Skeletal muscle tissue (tissue), 3 donors: ENCODE measurements at regions not wholly inside any gene's neighbourhood (a gene's known extent, or its start where the extent isn't known, plus 50 kb on each side); places are given as distances from the start of the nearest gene placed in this dataset.

Experiments used
- H3K27ac ChIP-seq: one replicate; pipeline ENCODE4 v1.7.0; 2013; ENCODE audit warnings: mild to moderate bottlenecking, low read depth, low read length, inconsistent platforms
- H3K27me3 ChIP-seq, 3 donors: one replicate each; pipeline ENCODE4 v1.7.0; 2013; ENCODE audit warnings: low read length in 3 of 3; ENCODE audit not compliant: control insufficient read depth in 3 of 3, insufficient read depth in 3 of 3
- H3K36me3 ChIP-seq, 3 donors: one replicate each; pipeline ENCODE4 v1.7.0; 2013; ENCODE audit warnings: low read length in 3 of 3; ENCODE audit not compliant: control insufficient read depth in 3 of 3, insufficient read depth in 3 of 3
- H3K4me1 ChIP-seq, 3 donors: one replicate each; pipeline ENCODE4 v1.7.0; 2013; ENCODE audit warnings: low read length in 3 of 3, mild to moderate bottlenecking in 3 of 3; ENCODE audit not compliant: control insufficient read depth in 3 of 3, insufficient read depth in 3 of 3
- H3K4me3 ChIP-seq, 3 donors: one replicate each; pipeline ENCODE4 v1.7.0; 2013; ENCODE audit warnings: low read length in 3 of 3
- H3K9ac ChIP-seq, 3 donors: one replicate each; pipeline ENCODE4 v1.7.0; 2013; ENCODE audit warnings: low read length in 3 of 3, mild to moderate bottlenecking in 3 of 3, moderate library complexity in 2 of 3, low read depth in 1 of 3
- H3K9me3 ChIP-seq, 3 donors: one replicate each; pipeline ENCODE4 v1.7.0; 2013; ENCODE audit warnings: low read length in 3 of 3; ENCODE audit not compliant: control insufficient read depth in 3 of 3
- donor health status: Osteomylitis.

DNA sequence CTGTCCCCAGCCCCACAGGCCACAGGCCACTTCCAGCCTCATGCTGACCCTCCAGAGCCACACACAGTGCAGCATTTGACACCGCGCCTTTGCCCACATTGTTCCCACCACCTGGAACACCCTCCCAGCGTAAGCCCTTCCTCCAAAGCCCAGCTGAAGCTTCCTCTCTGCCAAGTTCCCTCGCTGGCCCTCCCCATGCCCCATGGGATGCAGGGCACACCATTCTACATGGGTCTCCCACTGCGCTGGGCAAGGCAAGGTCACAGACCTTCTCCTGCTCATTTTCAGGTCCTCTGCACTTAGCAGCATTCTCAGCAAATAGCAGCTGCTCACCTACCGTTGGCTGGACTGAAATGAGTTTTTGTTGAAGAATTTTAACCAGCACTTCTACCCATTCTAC, 455.5 kb downstream of the EIPR1 start:
- no peak overlapping the region for H3K4me3 ChIP-seq
- no peaks in the 10 kb centered on the region for H3K27me3 ChIP-seq
- no peaks in the 10 kb centered on the region for H3K36me3 ChIP-seq
- H3K9ac ChIP-seq, result no peak overlapping the region
- H3K9me3 ChIP-seq, result peaks cover 0 to 3% (median 3%) of the 10 kb centered on the region in 3 donors
- no peak overlapping the region for H3K27ac ChIP-seq
- no peaks in the 10 kb centered on the region for H3K4me1 ChIP-seq

GRCh38 chr2:2921011-2921720, 456.5 kb downstream of the EIPR1 start:
- no peaks in the 10 kb centered on the region for H3K27me3 ChIP-seq
- H3K4me1 ChIP-seq, result no peaks in the 10 kb centered on the region
- no peaks in the 10 kb centered on the region for H3K36me3 ChIP-seq
- H3K9ac ChIP-seq, result no peak overlapping the region
- no peak overlapping the region for H3K4me3 ChIP-seq
- no peak overlapping the region for H3K27ac ChIP-seq
- peaks cover 3 to 5% (median 3%) of the 10 kb centered on the region in 3 donors for H3K9me3 ChIP-seq

DNA sequence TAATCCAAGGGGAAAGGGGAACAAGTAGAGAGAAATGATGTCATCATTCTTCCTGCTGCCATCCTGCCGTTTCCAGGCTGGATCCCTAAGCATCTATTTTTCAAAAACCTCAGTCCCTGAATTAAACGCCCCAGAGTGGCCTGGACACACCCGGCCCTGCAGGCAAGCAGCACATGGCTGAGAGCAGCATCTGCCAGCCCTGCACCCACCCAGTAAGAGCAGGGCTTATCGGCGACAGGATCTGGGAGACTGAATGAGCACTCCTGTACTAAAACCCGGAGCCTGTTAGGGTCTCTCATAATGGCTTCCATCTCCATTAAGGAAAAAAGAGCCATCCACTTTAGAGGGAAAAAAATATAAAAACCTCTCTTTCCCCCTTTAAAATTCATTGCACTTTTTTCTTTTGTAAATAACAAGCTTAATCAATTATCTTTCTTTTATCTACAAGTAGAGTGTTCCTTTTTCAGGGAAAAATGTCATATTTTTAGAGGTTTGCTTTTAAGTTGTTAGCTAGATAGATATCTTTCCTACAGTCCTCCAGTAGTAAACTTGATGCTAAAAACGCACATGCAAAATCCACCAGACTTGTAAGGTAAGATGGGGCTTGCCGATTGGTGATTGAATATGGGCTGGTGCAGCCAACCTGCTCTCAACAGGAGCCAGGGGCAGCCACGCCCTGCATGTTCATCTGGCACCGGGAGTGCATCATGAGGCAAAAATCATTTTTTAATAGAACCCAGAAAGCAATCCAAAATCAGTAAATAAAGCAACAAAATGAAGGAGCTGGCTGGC, 457.8 kb downstream of the EIPR1 start:
- Histone ChIP-seq H3K36me3 (no peaks in the 10 kb centered on the region), H3K4me3 (no peak overlapping the region), H3K27me3 (no peaks in the 10 kb centered on the region), H3K27ac (no peak overlapping the region), H3K4me1 (no peaks in the 10 kb centered on the region), H3K9ac (no peak overlapping the region), H3K9me3 (peaks cover 3 to 9% (median 3%) of the 10 kb centered on the region in 3 donors)

DNA sequence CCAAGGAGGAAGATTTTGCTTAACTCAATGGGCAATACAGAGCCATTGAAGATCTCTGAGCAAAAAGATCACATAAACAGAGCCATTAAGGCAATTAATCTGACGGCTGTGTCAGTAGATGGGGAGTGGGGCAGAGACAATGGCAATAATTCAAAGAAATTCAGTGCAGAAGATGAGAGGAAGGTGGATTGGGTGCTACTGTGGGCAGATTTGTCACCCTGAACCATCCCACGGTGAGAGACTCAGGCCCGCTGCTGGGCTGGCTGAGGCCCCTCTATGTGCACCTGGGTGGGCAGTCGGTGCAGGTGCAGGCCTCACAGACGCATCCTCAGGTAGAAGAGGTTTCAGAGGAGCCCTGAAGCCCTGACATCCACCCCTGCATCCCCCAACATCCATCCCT, 458.6 kb downstream of the EIPR1 start:
- H3K27ac ChIP-seq, result no peak overlapping the region
- H3K4me1 ChIP-seq, result no peaks in the 10 kb centered on the region
- H3K9ac ChIP-seq, result no peak overlapping the region
- H3K9me3 ChIP-seq, result peaks cover 3 to 9% (median 3%) of the 10 kb centered on the region in 3 donors
- no peaks in the 10 kb centered on the region for H3K27me3 ChIP-seq
- no peaks in the 10 kb centered on the region for H3K36me3 ChIP-seq
- H3K4me3 ChIP-seq, result no peak overlapping the region

DNA sequence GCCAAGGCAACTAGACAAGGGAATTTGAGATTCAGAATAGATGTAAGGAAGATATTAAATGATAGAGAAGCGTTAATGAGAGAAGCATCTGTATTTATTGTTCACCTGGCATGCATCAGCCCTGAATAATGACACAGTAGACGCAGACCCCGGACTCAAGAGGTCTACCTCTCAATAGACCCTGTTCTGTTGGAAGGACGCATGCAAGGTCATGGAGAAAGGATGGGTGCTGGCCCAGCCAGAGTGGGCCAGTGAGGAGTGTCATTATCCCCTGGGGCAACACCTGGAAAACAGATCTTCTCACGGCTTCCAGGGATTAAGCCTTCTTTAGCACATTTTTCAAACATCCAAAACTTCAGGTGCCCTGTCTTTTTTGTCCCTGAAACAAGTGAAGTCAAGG, 461.0 kb downstream of the EIPR1 start:
- H3K36me3 ChIP-seq, result no peaks in the 10 kb centered on the region
- no peak overlapping the region for H3K27ac ChIP-seq
- peaks cover 0 to 9% (median 3%) of the 10 kb centered on the region in 3 donors for H3K9me3 ChIP-seq
- H3K4me1 ChIP-seq, result no peaks in the 10 kb centered on the region
- H3K4me3 ChIP-seq, result no peak overlapping the region
- no peaks in the 10 kb centered on the region for H3K27me3 ChIP-seq
- no peak overlapping the region for H3K9ac ChIP-seq

- Histone ChIP-seq H3K4me1 (no peaks in the 10 kb centered on the region), H3K27me3 (no peaks in the 10 kb centered on the region), H3K4me3 (no peak overlapping the region), H3K9me3 (peaks cover 0 to 9% (median 3%) of the 10 kb centered on the region in 3 donors), H3K27ac (no peak overlapping the region), H3K36me3 (no peaks in the 10 kb centered on the region), H3K9ac (no peak overlapping the region)
Observed at GRCh38 chr2:2914252-2914651, 463.4 kb downstream of the EIPR1 start.

- Histone ChIP-seq H3K4me1 (no peaks in the 10 kb centered on the region), H3K9ac (no peak overlapping the region), H3K27me3 (no peaks in the 10 kb centered on the region), H3K36me3 (no peaks in the 10 kb centered on the region), H3K9me3 (peaks cover 0 to 9% (median 3%) of the 10 kb centered on the region in 3 donors), H3K27ac (no peak overlapping the region), H3K4me3 (no peak overlapping the region)
Observed at GRCh38 chr2:2913601-2914120, 464.0 kb downstream of the EIPR1 start.

- Histone ChIP-seq H3K4me3 (no peak overlapping the region), H3K4me1 (no peaks in the 10 kb centered on the region), H3K36me3 (no peaks in the 10 kb centered on the region), H3K9ac (no peak overlapping the region), H3K27ac (no peak overlapping the region), H3K27me3 (no peaks in the 10 kb centered on the region), H3K9me3 (peaks cover 0 to 9% (median 3%) of the 10 kb centered on the region in 3 donors)
Observed at GRCh38 chr2:2912731-2913130, 464.9 kb downstream of the EIPR1 start.

DNA sequence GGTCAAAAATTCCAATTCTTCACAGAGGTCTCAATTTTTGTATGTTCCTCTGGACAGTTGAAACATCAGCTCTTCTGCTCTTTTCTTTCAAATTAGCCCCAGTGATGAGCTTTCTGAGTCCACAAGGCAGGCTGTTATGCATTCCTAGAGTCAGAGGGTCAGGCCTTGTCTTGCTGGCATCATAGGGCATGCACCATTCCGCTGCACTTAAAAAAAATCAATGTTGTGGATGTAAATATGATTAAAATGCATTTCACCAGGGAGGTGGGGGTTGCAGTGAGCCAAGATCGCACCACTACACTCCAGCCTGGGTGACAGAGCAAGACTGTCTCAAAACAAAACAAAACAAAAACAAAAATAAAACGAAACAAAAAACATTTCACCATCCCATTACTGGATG, 465.3 kb downstream of the EIPR1 start:
- Histone ChIP-seq H3K27ac (no peak overlapping the region), H3K27me3 (no peaks in the 10 kb centered on the region), H3K9ac (no peak overlapping the region), H3K9me3 (peaks cover 0 to 6% (median 3%) of the 10 kb centered on the region in 3 donors), H3K36me3 (no peaks in the 10 kb centered on the region), H3K4me1 (no peaks in the 10 kb centered on the region), H3K4me3 (no peak overlapping the region)

DNA sequence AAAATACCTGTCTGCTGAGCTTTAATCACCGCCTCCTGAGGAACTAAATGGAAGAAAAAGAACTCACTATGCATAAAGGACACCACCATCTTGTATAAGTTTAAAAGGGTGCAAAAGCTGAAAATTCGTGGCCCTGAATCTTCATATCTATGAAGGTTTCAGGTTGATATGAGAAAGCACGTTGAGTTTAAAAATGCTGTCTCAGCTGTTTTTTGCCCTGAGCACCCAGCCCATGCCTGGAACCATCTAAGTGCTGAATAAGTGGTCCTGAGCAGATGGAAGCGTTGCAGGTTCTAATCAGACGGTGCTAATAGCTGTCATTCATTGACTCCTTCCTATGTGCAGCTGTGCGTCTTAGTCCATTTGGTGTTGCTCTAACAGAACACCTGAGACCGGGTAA, 467.4 kb downstream of the EIPR1 start:
- Histone ChIP-seq H3K27me3 (no peaks in the 10 kb centered on the region), H3K4me1 (no peaks in the 10 kb centered on the region), H3K27ac (no peak overlapping the region), H3K9ac (no peak overlapping the region), H3K4me3 (no peak overlapping the region), H3K9me3 (no peaks in the 10 kb centered on the region), H3K36me3 (no peaks in the 10 kb centered on the region)
